CD14-positive monocyte (primary cell): ENCODE measurements at regions not wholly inside any gene's neighbourhood (a gene's known extent, or its start where the extent isn't known, plus 50 kb on each side); places are given as distances from the start of the nearest gene placed in this dataset.

Experiments used
- DNase-seq, 3 donors: peaks; one replicate each; pipeline ENCODE4 v3.0.0-alpha.2; 2011 to 2022
- H2AFZ ChIP-seq: 2 replicates; pipeline ENCODE4 v1.6.0; 2012; ENCODE audit warnings: mild to moderate bottlenecking, low read depth, low read length, inconsistent platforms; ENCODE audit not compliant: insufficient read depth, poor library complexity, severe bottlenecking
- H3K27ac ChIP-seq, 2 donors: 1 replicate in 1 of 2; 2 replicates in 1 of 2; pipeline ENCODE4 v1.5.1; 2012 to 2013; ENCODE audit warnings: low read length in 2 of 2, control low read depth in 1 of 2, inconsistent platforms in 1 of 2, low read depth in 1 of 2, mild to moderate bottlenecking in 1 of 2
- H3K27me3 ChIP-seq, 2 donors: one replicate each; pipeline versions ENCODE4 v1.6.0 to v1.6.1; 2011 to 2013; ENCODE audit warnings: low read length in 2 of 2; ENCODE audit not compliant: control insufficient read depth in 2 of 2, insufficient read depth in 2 of 2
- H3K36me3 ChIP-seq, 2 donors: replicated peaks in 1 of 2; 1 replicate in 1 of 2; 2 replicates in 1 of 2; pipeline versions ENCODE4 v1.5.1 to v1.6.1; 2012 to 2013; ENCODE audit warnings: low read length in 2 of 2, control low read depth in 1 of 2, inconsistent platforms in 1 of 2, mild to moderate bottlenecking in 1 of 2; ENCODE audit not compliant: insufficient read depth in 2 of 2, control insufficient read depth in 1 of 2
- H3K4me1 ChIP-seq, 2 donors: 1 replicate in 1 of 2; 2 replicates in 1 of 2; pipeline versions ENCODE4 v1.5.1 to v1.6.1; 2012 to 2013; ENCODE audit warnings: low read length in 2 of 2, control low read depth in 1 of 2, inconsistent platforms in 1 of 2, mild to moderate bottlenecking in 1 of 2, moderate library complexity in 1 of 2; ENCODE audit not compliant: insufficient read depth in 2 of 2, control insufficient read depth in 1 of 2
- H3K4me2 ChIP-seq: replicated peaks from 2 replicates; pipeline ENCODE3; 2012; ENCODE audit warnings: low read length, moderate library complexity, mild to moderate bottlenecking; ENCODE audit not compliant: poor library complexity, severe bottlenecking; ENCODE audit errors: extremely low read depth
- H3K4me3 ChIP-seq, 3 experiments: fragments of 200-600 bp in 1 of 3; sonication (generic) in 1 of 3; replicated peaks in 1 of 3; 1 replicate in 2 of 3; 2 replicates in 1 of 3; pipeline ENCODE4 v1.5.1; 2011 to 2013; ENCODE audit warnings: low read length in 3 of 3, mild to moderate bottlenecking in 3 of 3, control low read depth in 2 of 3, low read depth in 2 of 3, inconsistent platforms in 1 of 3, moderate library complexity in 1 of 3
- H3K79me2 ChIP-seq: 2 replicates; pipeline ENCODE4 v1.6.0; 2012; ENCODE audit warnings: mild to moderate bottlenecking, control low read depth, inconsistent platforms, low read length, moderate library complexity; ENCODE audit not compliant: insufficient read depth
- H3K9ac ChIP-seq: 2 replicates; pipeline ENCODE4 v1.6.0; 2017; ENCODE audit warnings: low read length, mild to moderate bottlenecking; ENCODE audit not compliant: insufficient read depth, poor library complexity, severe bottlenecking
- H3K9me3 ChIP-seq, 2 donors: replicated peaks in 1 of 2; 1 replicate in 1 of 2; 2 replicates in 1 of 2; pipeline versions ENCODE4 v1.5.1 to v1.6.1; 2012 to 2013; ENCODE audit warnings: low read length in 2 of 2, control low read depth in 1 of 2; ENCODE audit not compliant: control insufficient read depth in 1 of 2, insufficient read depth in 1 of 2
- H4K20me1 ChIP-seq: 2 replicates; pipeline ENCODE4 v1.6.0; 2012; ENCODE audit warnings: mild to moderate bottlenecking, low read length, control low read depth, moderate library complexity; ENCODE audit not compliant: insufficient read depth
- H3K27ac Mint-ChIP-seq, 7 donors: one replicate each; pipeline ENCODE4 v1.8.0; 2020; ENCODE audit warnings: mild to moderate bottlenecking in 7 of 7, mixed read lengths in 7 of 7, moderate library complexity in 6 of 7, inconsistent platforms in 2 of 7
- H3K27me3 Mint-ChIP-seq, 3 donors: one replicate each; pipeline ENCODE4 v1.8.0; 2021 to 2022; ENCODE audit warnings: low read depth in 3 of 3, mild to moderate bottlenecking in 3 of 3, mixed read lengths in 3 of 3, moderate library complexity in 3 of 3, inconsistent platforms in 1 of 3
- H3K36me3 Mint-ChIP-seq, 2 donors: one replicate each; pipeline ENCODE4 v1.8.0; 2020; ENCODE audit warnings: mixed read lengths in 2 of 2, inconsistent platforms in 1 of 2, mild to moderate bottlenecking in 1 of 2
- H3K4me1 Mint-ChIP-seq: one replicate; pipeline ENCODE4 v1.8.0; 2020; ENCODE audit warnings: mild to moderate bottlenecking, mixed read lengths
- H3K4me3 Mint-ChIP-seq, 2 donors: one replicate each; pipeline ENCODE4 v1.8.0; 2020; ENCODE audit warnings: mild to moderate bottlenecking in 2 of 2, mixed read lengths in 2 of 2, moderate library complexity in 1 of 2
- H3K9me3 Mint-ChIP-seq, 7 donors: one replicate each; pipeline ENCODE4 v1.8.0; 2020 to 2022; ENCODE audit warnings: mixed read lengths in 7 of 7, mild to moderate bottlenecking in 6 of 7, moderate library complexity in 6 of 7, inconsistent platforms in 2 of 7
- WGBS: methylation state at CpG from one replicate; pipeline ENCODE4 v1.1.5; 2013; ENCODE audit warnings: missing lambda C conversion rate; ENCODE audit not compliant: insufficient coverage; 5-methylcytosine and 5-hydroxymethylcytosine counted together
- intact Hi-C, 2 donors: fragments of 100-400 bp; cut with micrococcal nuclease; formaldehyde crosslinking; loops; one replicate each; pipeline versions ENCODE4 v1.15.0 to v1.15.1; 2023
- TF ChIP-seq, protein P1 (sequence below): fragments of 200-600 bp; IDR thresholded peaks from one replicate; pipeline ENCODE4 v1.8.0; 2022; ENCODE audit warnings: antibody characterized with exemption, mild to moderate bottlenecking

DNA sequence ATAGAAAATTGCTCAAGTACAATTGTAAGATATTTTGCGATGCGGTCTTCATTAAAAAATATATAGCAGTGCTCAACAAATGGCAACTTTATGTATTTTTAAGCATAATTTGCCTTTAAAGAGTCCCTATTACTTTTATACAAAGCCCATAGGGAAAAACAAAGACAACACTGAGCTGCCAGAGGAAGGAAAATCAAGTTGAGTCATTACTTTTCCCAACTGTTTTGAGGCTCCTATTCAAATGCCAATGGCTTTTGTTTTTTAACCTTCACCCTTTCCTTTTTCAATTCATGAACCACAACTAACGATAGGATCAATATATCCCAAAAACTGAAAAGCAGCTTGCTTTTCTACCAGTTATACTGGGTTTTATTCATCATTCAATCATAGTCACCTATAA is 157.6 kb upstream of the PLEKHA5 start:
- DNase-seq: no peak
- Histone ChIP-seq H3K79me2 (no peaks in the 10 kb centered on the region), H2AFZ (no peak overlapping the region), H3K4me1 (no peaks in the 10 kb centered on the region), H3K9ac (no peak overlapping the region), H3K9me3 (no peaks in the 10 kb centered on the region), H4K20me1 (no peaks in the 10 kb centered on the region), H3K4me2 (no peak overlapping the region), H3K27ac (no peak overlapping the region), H3K27me3 (no peaks in the 10 kb centered on the region), H3K4me3 (no peak overlapping the region), H3K36me3 (no peaks in the 10 kb centered on the region)
- Mint-ChIP-seq H3K4me1 (no peaks in the 10 kb centered on the region), H3K27ac (no peak overlapping the region), H3K27me3 (no peaks in the 10 kb centered on the region), H3K36me3 (no peaks in the 10 kb centered on the region), H3K4me3 (no peak overlapping the region), H3K9me3 (peaks cover 0 to 10% (median 4%) of the 10 kb centered on the region in 7 donors)
- WGBS: no CpG with 5 or more reads among the region's 3 CpGs
- TF ChIP-seq, protein P1, sequence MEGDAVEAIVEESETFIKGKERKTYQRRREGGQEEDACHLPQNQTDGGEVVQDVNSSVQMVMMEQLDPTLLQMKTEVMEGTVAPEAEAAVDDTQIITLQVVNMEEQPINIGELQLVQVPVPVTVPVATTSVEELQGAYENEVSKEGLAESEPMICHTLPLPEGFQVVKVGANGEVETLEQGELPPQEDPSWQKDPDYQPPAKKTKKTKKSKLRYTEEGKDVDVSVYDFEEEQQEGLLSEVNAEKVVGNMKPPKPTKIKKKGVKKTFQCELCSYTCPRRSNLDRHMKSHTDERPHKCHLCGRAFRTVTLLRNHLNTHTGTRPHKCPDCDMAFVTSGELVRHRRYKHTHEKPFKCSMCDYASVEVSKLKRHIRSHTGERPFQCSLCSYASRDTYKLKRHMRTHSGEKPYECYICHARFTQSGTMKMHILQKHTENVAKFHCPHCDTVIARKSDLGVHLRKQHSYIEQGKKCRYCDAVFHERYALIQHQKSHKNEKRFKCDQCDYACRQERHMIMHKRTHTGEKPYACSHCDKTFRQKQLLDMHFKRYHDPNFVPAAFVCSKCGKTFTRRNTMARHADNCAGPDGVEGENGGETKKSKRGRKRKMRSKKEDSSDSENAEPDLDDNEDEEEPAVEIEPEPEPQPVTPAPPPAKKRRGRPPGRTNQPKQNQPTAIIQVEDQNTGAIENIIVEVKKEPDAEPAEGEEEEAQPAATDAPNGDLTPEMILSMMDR: no peak
- intact Hi-C loops: no loop called here

DNA sequence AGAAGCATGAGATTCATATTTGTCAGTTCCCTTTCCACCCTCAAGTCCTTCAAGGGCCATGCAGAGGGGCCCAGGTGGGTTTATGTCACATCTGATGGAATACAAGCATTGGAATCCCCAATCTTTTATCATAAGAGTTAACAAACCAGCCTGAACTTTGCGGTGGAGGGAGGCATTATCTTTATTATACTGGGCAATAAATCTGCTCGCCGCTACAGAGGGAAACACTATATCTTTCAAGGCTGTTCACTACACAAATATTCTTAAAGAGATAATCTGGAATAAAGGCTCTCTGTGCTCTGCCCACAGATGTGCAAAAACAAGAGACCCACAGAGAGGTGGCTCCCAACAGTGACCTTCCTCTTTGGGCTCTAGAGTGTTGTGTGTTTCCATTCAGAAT is 153.6 kb upstream of the PLEKHA5 start:
- Mint-ChIP-seq H3K27me3 (no peaks in the 10 kb centered on the region), H3K9me3 (peaks cover 3 to 17% (median 13%) of the 10 kb centered on the region in 7 donors)
- WGBS: no CpG with 5 or more reads among the region's 3 CpGs

More for the DNA sequence above, 153.6 kb upstream of the PLEKHA5 start:
- H3K36me3 Mint-ChIP-seq: no peaks in the 10 kb centered on the region
- H3K27ac ChIP-seq: no peak overlapping the region
- no peaks in the 10 kb centered on the region for H4K20me1 ChIP-seq
- H3K36me3 ChIP-seq: no peaks in the 10 kb centered on the region
- no peak overlapping the region for H3K4me3 Mint-ChIP-seq
- no peak overlapping the region for H3K4me2 ChIP-seq
- DNase-seq: no peak
- H3K4me1 Mint-ChIP-seq: no peaks in the 10 kb centered on the region
- intact Hi-C loops: no loop called here
- no peaks in the 10 kb centered on the region for H3K79me2 ChIP-seq
- H3K4me3 ChIP-seq: no peak overlapping the region
- no peak overlapping the region for H2AFZ ChIP-seq
- TF ChIP-seq, protein P1: no peak
- H3K9me3 ChIP-seq: peaks cover 0 to 8% of the 10 kb centered on the region in 2 donors
- no peaks in the 10 kb centered on the region for H3K4me1 ChIP-seq
- no peak overlapping the region for H3K9ac ChIP-seq
- no peak overlapping the region for H3K27ac Mint-ChIP-seq
- H3K27me3 ChIP-seq: no peaks in the 10 kb centered on the region
